Right lobe of liver (tissue), 6 donors: ENCODE measurements at regions not wholly inside any gene's neighbourhood (a gene's known extent, or its start where the extent isn't known, plus 50 kb on each side); places are given as distances from the start of the nearest gene placed in this dataset.

Source experiments
- ATAC-seq, 4 donors: fragments of 200-7000 bp; cut with Tn5 transposase; one replicate each; pipeline ENCODE4 v1.9.1; 2020; ENCODE audit warnings: mild to moderate bottlenecking in 4 of 4, moderate library complexity in 4 of 4
- DNase-seq, 3 donors: peaks; one replicate each; pipeline ENCODE4 v3.0.0-alpha.2; 2020
- H3K27ac ChIP-seq, 3 donors: fragments of 200-600 bp; one replicate each; pipeline ENCODE4 v1.8.0; 2022
- H3K27me3 ChIP-seq, 2 donors: fragments of 200-600 bp; one replicate each; pipeline ENCODE4 v1.8.0; 2022
- H3K36me3 ChIP-seq, 4 donors: fragments of 200-600 bp; sonication (generic) in 1 of 4; one replicate each; pipeline versions ENCODE4 v1.5.1 to v1.8.0; 2017 to 2022; ENCODE audit warnings: control low read depth in 1 of 4
- H3K4me1 ChIP-seq, 4 donors: fragments of 200-600 bp; sonication (generic) in 1 of 4; one replicate each; pipeline versions ENCODE4 v1.5.1 to v1.8.0; 2017 to 2022; ENCODE audit warnings: control low read depth in 1 of 4
- H3K4me3 ChIP-seq, 3 donors: fragments of 200-600 bp; one replicate each; pipeline ENCODE4 v1.8.0; 2022
- H3K9me3 ChIP-seq, 4 donors: fragments of 200-600 bp; sonication (generic) in 1 of 4; one replicate each; pipeline versions ENCODE4 v1.5.1 to v1.8.0; 2017 to 2022; ENCODE audit warnings: control low read depth in 1 of 4
- POLR2A ChIP-seq: fragments of 450-650 bp; IDR thresholded peaks from one replicate; pipeline ENCODE4 v1.6.1; 2017; ENCODE audit warnings: antibody characterized with exemption, mild to moderate bottlenecking
- WGBS: methylation state at CpG from one replicate; pipeline ENCODE4 v1.1.6; 2018; ENCODE audit warnings: low coverage, low lambda C conversion rate; ENCODE audit not compliant: insufficient coverage; ENCODE audit errors: missing lambda C conversion rate; 5-methylcytosine and 5-hydroxymethylcytosine counted together
- intact Hi-C, 2 donors: fragments of 100-400 bp; cut with DNase I; formaldehyde crosslinking; loops; one replicate each; pipeline versions ENCODE4 v1.11.2 to v1.14.1; 2022
- TF ChIP-seq, protein P1 (sequence below), 4 donors: fragments of 200-600 bp in 3 of 4; fragments of 450-650 bp in 1 of 4; IDR thresholded peaks; one replicate each; pipeline versions ENCODE4 v1.5.1 to v1.8.0; 2016 to 2022; ENCODE audit warnings: antibody characterized with exemption in 4 of 4, mild to moderate bottlenecking in 2 of 4
- donor health status: DM: no; HTN: yes; CAD: no.
- donor health status: DM: no; HTN: no; CAD: no.
- donor health status: DM: no; HTN: no; CAD: no.
- donor health status: DM: no; HTN: yes; CAD: no.
- donor health status: DM: no; HTN: yes; CAD: no.

- ATAC-seq: peak in 3 of 4 donors; percentile 10 to 60 (median 52)
- intact Hi-C loops: no loop called here
- peak in 1 of 3 donors; percentile 13 for DNase-seq
- Histone ChIP-seq H3K4me3 (no peak overlapping the region), H3K27me3 (no peaks in the 10 kb centered on the region), H3K36me3 (no peaks in the 10 kb centered on the region), H3K4me1 (no peaks in the 10 kb centered on the region), H3K27ac (no peak overlapping the region), H3K9me3 (no peaks in the 10 kb centered on the region)
- WGBS: no CpG with 5 or more reads among the region's 12 CpGs
- TF ChIP-seq POLR2A: no peak
Observed at GRCh38 chr22:49592780-49593501, 234.7 kb downstream of the BRD1 start.

- WGBS: 10% methylated on average over 2 of the region's 17 CpGs
Observed at GRCh38 chr22:49590851-49591445, 236.7 kb downstream of the BRD1 start.

DNA sequence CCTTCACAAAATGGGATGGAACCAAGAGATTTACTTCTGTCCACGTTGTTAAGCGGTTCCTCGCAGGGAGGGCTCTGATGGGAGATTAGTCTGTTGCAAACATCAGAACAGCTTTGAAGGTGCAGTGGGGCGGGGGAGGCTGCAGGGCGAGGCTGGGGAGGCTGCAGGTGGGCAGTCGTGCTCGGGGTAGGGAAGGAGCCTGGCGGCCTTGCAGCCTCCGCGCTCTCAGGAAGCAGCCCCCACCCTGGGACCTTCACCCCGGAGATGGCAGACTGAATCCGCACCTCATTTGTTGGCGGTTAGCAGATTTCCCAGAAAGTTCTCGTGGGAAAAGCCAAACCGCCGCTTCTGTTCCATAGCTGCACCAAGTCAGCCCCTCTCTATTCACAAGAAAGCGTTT is 237.3 kb downstream of the BRD1 start:
- Histone ChIP-seq H3K4me1 (no peaks in the 10 kb centered on the region), H3K9me3 (no peaks in the 10 kb centered on the region), H3K27ac (no peak overlapping the region), H3K36me3 (no peaks in the 10 kb centered on the region), H3K27me3 (no peaks in the 10 kb centered on the region), H3K4me3 (no peak overlapping the region)
- WGBS: 80% methylated on average over 3 of the region's 17 CpGs
- intact Hi-C loops: no loop called here
- no peak for TF ChIP-seq POLR2A
- TF ChIP-seq, protein P1, sequence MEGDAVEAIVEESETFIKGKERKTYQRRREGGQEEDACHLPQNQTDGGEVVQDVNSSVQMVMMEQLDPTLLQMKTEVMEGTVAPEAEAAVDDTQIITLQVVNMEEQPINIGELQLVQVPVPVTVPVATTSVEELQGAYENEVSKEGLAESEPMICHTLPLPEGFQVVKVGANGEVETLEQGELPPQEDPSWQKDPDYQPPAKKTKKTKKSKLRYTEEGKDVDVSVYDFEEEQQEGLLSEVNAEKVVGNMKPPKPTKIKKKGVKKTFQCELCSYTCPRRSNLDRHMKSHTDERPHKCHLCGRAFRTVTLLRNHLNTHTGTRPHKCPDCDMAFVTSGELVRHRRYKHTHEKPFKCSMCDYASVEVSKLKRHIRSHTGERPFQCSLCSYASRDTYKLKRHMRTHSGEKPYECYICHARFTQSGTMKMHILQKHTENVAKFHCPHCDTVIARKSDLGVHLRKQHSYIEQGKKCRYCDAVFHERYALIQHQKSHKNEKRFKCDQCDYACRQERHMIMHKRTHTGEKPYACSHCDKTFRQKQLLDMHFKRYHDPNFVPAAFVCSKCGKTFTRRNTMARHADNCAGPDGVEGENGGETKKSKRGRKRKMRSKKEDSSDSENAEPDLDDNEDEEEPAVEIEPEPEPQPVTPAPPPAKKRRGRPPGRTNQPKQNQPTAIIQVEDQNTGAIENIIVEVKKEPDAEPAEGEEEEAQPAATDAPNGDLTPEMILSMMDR (IDR thresholded peaks at IDR 0.05): no peak
- ATAC-seq (no peak), DNase-seq (no peak)

More at GRCh38 chr22:49590851-49591445, 236.7 kb downstream of the BRD1 start:
- Histone ChIP-seq H3K9me3 (no peaks in the 10 kb centered on the region), H3K4me1 (no peaks in the 10 kb centered on the region), H3K27ac (no peak overlapping the region), H3K4me3 (no peak overlapping the region), H3K27me3 (no peaks in the 10 kb centered on the region), H3K36me3 (no peaks in the 10 kb centered on the region)
- ATAC-seq: no peak
- DNase-seq: peak in 2 of 3 donors; percentile 13 to 36
- intact Hi-C loops: no loop called here
- TF ChIP-seq POLR2A: no peak
- TF ChIP-seq, protein P1 (IDR thresholded peaks at IDR 0.05): no peak

- H3K27ac ChIP-seq: no peak overlapping the region
- 63% methylated on average over 9 of the region's 18 CpGs for WGBS
- no peak for ATAC-seq
Observed at GRCh38 chr22:49589811-49590210, 237.9 kb downstream of the BRD1 start.

DNA sequence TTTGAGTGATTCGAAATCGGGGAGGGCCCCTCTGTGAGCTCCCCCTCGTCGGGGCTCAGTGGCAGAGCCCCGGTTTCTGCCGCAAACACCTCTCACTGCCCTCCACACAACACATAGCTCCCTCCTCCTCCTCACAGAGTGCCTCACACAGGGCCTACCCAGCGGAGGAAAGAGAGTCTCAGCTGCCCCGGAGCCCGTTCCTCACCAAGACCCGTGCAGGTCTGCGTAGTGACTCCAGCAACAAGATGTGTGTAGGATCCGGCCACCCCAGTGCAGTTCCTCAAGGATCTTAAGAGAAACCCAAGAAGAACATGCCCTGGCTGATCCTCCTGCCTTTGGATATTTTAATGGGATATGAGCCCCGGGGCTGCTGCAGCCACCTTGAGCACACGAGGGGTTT is 238.4 kb downstream of the BRD1 start:
- ATAC-seq (no peak), DNase-seq (no peak)
- 90% methylated on average over 12 of the region's 14 CpGs for WGBS
- no peak for TF ChIP-seq POLR2A
- TF ChIP-seq, protein P1 (IDR thresholded peaks at IDR 0.05): no peak
- no peak overlapping the region for H3K4me3 ChIP-seq
- H3K4me1 ChIP-seq: no peaks in the 10 kb centered on the region
- H3K27me3 ChIP-seq: no peaks in the 10 kb centered on the region
- intact Hi-C loops: no loop called here
- no peaks in the 10 kb centered on the region for H3K36me3 ChIP-seq
- no peaks in the 10 kb centered on the region for H3K9me3 ChIP-seq
- H3K27ac ChIP-seq: no peak overlapping the region

More at GRCh38 chr22:49589811-49590210, 237.9 kb downstream of the BRD1 start:
- TF ChIP-seq POLR2A: no peak
- TF ChIP-seq, protein P1 (IDR thresholded peaks at IDR 0.05): no peak
- intact Hi-C loops: no loop called here
- H3K9me3 ChIP-seq: no peaks in the 10 kb centered on the region
- no peaks in the 10 kb centered on the region for H3K36me3 ChIP-seq
- H3K27me3 ChIP-seq: no peaks in the 10 kb centered on the region
- no peaks in the 10 kb centered on the region for H3K4me1 ChIP-seq
- peak in 1 of 3 donors; percentile 37 for DNase-seq
- no peak overlapping the region for H3K4me3 ChIP-seq
